UCSD-AML1 (cell line): ENCODE measurements at regions not wholly inside any gene's neighbourhood (a gene's known extent, or its start where the extent isn't known, plus 50 kb on each side); places are given as distances from the start of the nearest gene placed in this dataset.
"Not testable (repeated sequence)": the region's sequence is repeated elsewhere in the genome, so short reads cannot be mapped to it uniquely, and the experiment has no call there.

Experiments
- DNase-seq: peaks from one replicate; lab custom pipeline; 2025; ENCODE audit not compliant: unreplicated experiment; lab: John Stamatoyannopoulos, UW

GRCh38 chr1:100597061-100597741 is 59.3 kb downstream of the GPR88 start:
- no peak for DNase-seq

GRCh38 chr1:100597784-100598183 is 59.8 kb downstream of the GPR88 start:
- no peak for DNase-seq

GRCh38 chr1:100600377-100600776 is 62.4 kb downstream of the GPR88 start:
- DNase-seq: not testable (repeated sequence)

- DNase-seq: not testable (repeated sequence)
Observed at GRCh38 chr1:100602028-100602427, 64.1 kb downstream of the GPR88 start.

- DNase-seq: no peak
Observed at GRCh38 chr1:100604372-100604771, 66.4 kb downstream of the GPR88 start.

GRCh38 chr1:100606438-100606837 is 68.5 kb downstream of the GPR88 start:
- peak; percentile 18 for DNase-seq

- no peak for DNase-seq
Observed at GRCh38 chr1:100607628-100608240, 69.8 kb downstream of the GPR88 start.

- DNase-seq: no peak
Observed at GRCh38 chr1:100609849-100610248, 71.9 kb downstream of the GPR88 start.

GRCh38 chr1:100611086-100611485 is 73.1 kb downstream of the GPR88 start:
- DNase-seq: no peak

GRCh38 chr1:100612540-100612939 is 74.6 kb downstream of the GPR88 start:
- no peak for DNase-seq

GRCh38 chr1:100613817-100614559 is 76.0 kb downstream of the GPR88 start:
- DNase-seq: no peak

GRCh38 chr1:100614570-100614969 is 76.6 kb downstream of the GPR88 start:
- DNase-seq: no peak

GRCh38 chr1:100615686-100616085 is 77.7 kb downstream of the GPR88 start:
- no peak for DNase-seq

- DNase-seq: no peak
Observed at GRCh38 chr1:100616121-100616621, 78.2 kb downstream of the GPR88 start.

- DNase-seq: no peak
Observed at GRCh38 chr1:100622037-100622436, 84.1 kb downstream of the GPR88 start.

- no peak for DNase-seq
Observed at GRCh38 chr1:100622506-100622905, 84.6 kb downstream of the GPR88 start.

- no peak for DNase-seq
Observed at GRCh38 chr1:100622966-100623762, 85.2 kb downstream of the GPR88 start.

GRCh38 chr1:100624886-100625610 is 87.1 kb downstream of the GPR88 start:
- no peak for DNase-seq

GRCh38 chr1:100626397-100626796 is 88.5 kb downstream of the GPR88 start:
- no peak for DNase-seq

GRCh38 chr1:100627054-100627716 is 89.2 kb downstream of the GPR88 start:
- DNase-seq: peak; percentile 13
